ENCODE measurements at regions not wholly inside any gene's neighbourhood (a gene's known extent, or its start where the extent isn't known, plus 50 kb on each side); places are given as distances from the start of the nearest gene placed in this dataset.
"Not testable (repeated sequence)": the region's sequence is repeated elsewhere in the genome, so short reads cannot be mapped to it uniquely, and the experiment has no call there.

- DNase-seq (ENCODE audit: low read depth in 2 of 2) = no peak
These were observed 257.8 kb downstream of the PLK2 start for GRCh38 chr5:58201922-58202648.

- no peak for DNase-seq (ENCODE audit: low read depth in 2 of 2)
These were observed 259.4 kb downstream of the PLK2 start for GRCh38 chr5:58200451-58200850.

- no peak for DNase-seq (ENCODE audit: low read depth in 2 of 2)
These were observed 260.8 kb downstream of the PLK2 start for GRCh38 chr5:58199087-58199486.

GRCh38 chr5:58198330-58198729 is 261.6 kb downstream of the PLK2 start:
- DNase-seq (ENCODE audit: low read depth in 2 of 2) = no peak

DNA sequence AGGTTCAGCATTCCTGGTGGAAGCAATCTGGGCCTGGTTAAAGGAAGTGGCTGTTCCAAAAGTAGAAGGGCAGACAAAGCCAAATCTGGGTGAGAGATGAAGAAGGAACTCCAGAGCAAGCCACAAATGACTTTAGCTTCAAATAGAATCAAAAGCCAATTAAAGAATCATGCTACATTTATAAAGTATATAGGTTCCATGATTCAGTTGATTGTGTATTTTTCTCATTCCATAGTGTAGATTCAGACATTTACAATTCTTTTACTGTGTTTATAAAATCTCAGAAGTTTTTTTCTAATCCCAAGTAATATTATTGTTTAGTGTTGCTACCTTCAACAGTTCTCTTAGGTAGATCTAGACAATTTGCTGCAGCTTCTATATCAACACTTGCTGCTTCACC is 262.0 kb downstream of the PLK2 start:
- DNase-seq (ENCODE audit: low read depth in 2 of 2) = no peak

DNA sequence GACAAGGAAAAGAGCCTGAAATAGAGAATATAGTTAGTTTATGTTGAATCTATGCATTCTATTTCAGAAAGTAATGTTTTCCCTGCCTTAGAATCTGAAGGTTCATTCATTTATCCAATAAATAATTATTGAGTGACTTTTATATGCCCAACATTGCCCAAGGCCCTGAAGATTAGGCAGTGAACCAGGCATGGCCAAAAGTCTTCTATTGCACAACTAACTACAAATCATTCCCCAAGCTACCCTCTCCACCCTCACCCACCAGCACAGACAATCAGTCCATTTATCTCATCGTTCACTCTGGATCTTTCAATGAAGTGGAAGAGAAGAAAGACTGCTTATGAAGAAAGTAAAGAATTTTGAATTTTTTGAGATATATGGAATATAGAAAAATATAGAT is 268.4 kb downstream of the PLK2 start:
- no peak for DNase-seq (ENCODE audit: low read depth in 2 of 2)

GRCh38 chr5:58188262-58188651 is 271.6 kb downstream of the PLK2 start:
- DNase-seq (ENCODE audit: low read depth in 2 of 2) = no peak

DNA sequence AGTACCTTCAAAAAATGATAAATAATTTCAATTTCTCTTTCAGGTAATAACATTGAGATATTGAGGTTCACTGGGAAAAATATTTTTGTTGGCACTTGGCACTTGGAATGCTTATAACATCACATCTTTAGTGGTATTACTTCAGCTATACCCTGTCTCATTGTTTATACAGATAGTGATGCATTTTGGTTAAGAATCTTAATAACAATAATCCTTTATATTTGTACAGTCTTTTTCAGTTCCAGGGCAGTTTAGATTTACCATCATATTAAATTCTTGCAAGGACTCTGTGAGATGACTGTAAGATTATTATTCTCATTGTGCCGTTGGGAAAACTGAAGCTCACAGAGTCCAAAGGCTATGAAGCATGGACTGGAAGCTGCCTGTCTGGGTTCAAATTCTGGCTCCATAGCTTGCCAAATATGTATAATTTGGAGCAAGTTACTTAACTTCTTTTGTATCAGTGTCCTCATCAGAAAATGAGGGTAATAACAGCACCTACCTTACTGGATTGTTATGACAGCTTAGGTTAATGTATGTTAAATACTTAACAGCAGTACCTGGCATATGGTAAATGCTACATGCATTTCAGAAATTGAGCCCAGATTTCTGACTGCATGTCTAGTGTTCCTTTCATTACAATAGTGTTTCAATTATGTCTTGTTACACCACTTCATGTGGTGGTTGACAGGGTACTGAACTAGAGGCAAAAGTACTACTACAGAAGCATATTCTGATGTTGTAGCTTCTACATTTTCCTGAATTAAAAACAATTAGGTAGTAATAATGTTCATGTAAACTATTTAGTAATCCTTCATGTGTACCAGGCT is 272.2 kb downstream of the PLK2 start:
- no peak for DNase-seq (ENCODE audit: low read depth in 2 of 2)

DNA sequence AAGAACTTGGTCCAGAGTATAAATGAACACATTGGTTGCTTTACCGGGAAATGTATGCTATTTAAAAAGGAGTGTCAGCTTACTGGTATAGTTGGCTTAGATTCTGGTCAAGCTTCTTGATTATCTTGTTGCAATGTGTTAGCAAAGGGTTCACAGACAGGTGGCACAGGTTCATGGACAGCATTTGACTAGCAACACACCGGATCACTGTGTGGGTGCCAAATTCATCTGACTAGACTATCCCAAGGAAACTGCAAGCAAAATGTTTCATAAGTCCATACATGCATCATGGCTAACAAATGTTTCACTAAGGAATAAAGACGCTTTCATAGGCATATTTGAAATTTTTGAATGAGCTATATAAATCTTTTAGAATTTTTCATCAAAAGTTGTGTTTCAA is 274.1 kb downstream of the PLK2 start:
- DNase-seq (ENCODE audit: low read depth in 2 of 2) = no peak

GRCh38 chr5:58185397-58185796 is 274.5 kb downstream of the PLK2 start:
- DNase-seq (ENCODE audit: low read depth in 2 of 2) = no peak

- no peak for DNase-seq (ENCODE audit: low read depth in 2 of 2)
These were observed 275.0 kb downstream of the PLK2 start for GRCh38 chr5:58184910-58185309.

DNA sequence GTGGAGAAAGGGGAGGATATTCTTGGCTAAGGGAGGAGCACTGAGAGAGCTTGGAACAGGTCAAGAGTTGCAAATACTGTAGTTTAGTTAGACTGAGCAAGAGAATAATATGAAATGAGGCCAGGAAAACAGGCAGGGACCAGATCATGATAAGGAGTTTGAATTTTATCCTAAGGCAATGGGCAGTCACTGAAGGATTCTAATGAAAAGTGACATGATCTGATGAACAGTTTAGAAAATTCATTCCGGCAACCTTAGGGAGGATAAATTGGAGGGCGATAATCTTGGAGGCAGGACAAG is 276.1 kb downstream of the PLK2 start:
- DNase-seq (ENCODE audit: low read depth in 2 of 2) = no peak

GRCh38 chr5:58183078-58183785 is 276.7 kb downstream of the PLK2 start:
- DNase-seq (ENCODE audit: low read depth in 2 of 2) = no peak

GRCh38 chr5:58182287-58182841 is 277.5 kb downstream of the PLK2 start:
- DNase-seq (ENCODE audit: low read depth in 2 of 2) = no peak

DNA sequence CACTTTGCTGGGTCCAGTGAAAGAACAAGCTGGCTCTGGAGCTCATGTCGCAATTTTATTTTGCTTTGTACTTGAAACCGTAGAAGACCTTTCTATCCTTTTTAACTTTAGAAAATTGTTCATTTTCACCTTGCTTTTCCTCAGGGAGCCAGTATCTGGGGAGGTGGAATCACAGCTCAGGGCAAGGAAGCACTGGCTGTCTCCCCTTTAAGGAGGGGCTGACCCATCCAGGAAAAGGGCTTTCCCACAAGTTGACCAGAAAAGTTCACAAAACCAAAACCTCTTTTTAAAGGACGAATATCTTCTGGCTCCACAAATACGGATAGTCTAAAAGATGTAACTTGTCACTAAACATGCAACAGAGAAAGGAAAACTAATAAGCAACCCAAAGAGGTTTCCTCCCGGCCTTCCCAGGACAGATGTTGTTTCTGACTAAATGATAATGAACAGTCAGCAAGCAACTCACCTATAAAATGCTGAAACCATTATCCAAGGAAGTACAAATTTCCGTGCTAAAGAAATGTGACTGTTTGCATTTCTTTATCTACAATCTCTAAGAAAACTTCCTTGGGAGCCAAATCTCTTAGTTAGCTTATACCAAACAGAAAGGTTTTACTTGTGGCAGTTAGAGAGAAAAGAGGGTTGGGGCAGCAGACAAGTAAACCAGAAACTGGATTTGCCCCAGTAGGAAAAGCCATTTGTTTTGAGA is 278.2 kb downstream of the PLK2 start:
- DNase-seq (ENCODE audit: low read depth in 2 of 2) = no peak

DNA sequence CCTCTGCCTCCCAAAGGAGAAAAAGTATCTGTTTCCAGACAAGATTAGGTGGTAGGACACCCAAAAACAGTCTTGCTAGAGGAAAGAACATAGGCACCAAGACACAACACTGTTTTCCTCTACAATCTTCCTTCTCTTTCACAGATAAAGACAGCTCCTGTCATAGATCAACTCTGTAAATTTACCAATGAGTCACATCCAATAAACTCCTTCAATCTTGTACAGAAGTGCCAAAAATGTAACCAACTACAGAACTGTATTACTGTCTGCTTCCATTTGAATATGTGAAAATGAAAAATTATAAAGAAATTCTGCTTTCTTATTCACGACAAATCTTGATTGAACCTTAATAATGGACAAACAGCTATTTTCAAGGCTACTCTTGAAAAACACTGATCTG is 286.9 kb downstream of the PLK2 start:
- DNase-seq (ENCODE audit: low read depth in 2 of 2) = no peak

- DNase-seq (ENCODE audit: low read depth in 2 of 2) = no peak
These were observed 294.7 kb downstream of the PLK2 start for GRCh38 chr5:58165152-58165551.

DNA sequence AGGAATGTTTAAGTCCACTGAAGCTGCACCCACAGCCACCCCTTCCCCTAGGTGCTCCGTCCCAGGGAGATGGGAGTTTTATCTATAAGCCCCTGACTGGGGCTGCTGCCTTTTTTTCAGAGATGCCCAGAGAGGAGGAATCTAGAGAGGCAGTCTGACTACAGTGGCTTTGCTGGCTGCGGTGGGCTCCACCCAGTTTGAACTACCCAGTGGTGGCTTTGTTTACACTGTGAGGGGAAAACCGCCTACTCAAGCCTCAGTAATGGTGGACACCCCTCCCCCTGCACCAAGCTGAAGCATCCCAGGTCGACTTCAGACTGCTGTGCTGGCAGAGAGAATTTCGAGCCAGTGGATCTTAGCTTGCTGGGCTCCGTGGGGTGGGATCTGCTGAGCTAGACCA is 298.0 kb downstream of the PLK2 start:
- DNase-seq (ENCODE audit: low read depth in 2 of 2) = not testable (repeated sequence)

GRCh38 chr5:58156973-58157701 is 302.7 kb downstream of the PLK2 start:
- DNase-seq (ENCODE audit: low read depth in 2 of 2) = no peak

GRCh38 chr5:58156361-58156760 is 303.5 kb downstream of the PLK2 start:
- DNase-seq (ENCODE audit: low read depth in 2 of 2) = no peak

DNA sequence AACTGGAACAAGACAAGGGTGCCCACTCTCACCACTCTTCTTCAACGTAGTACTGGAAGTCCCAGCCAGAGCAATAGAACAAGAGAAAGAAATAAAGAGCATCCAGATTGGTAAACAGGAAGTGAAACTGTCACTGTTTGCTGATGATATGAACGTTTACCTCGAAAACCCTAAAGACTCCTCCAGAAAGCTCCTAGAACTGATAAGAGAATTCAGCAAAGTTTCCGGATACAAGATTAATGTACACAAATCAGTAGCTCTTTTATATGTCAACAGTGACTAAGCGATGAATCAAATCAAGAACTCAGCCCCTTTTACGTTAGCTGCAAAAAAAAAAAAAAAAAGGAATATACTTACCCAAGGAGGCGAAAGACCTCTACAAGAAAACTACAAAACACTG is 306.6 kb downstream of the PLK2 start:
- no peak for DNase-seq (ENCODE audit: low read depth in 2 of 2)

All from stimulated activated CD4-positive, alpha-beta T cell treated with anti-CD3 and anti-CD28 coated beads, Interleukin-4, amount 100 ng/mL, for 48 hours (primary cell).